ENCODE measurements at regions not wholly inside any gene's neighbourhood (a gene's known extent, or its start where the extent isn't known, plus 50 kb on each side); places are given as distances from the start of the nearest gene placed in this dataset.
"Not testable (repeated sequence)": the region's sequence is repeated elsewhere in the genome, so short reads cannot be mapped to it uniquely, and the experiment has no call there.

- dilution Hi-C loops (cut with HindIII; ENCODE audit: low sequenced_read_pairs, unreplicated experiment) (no loop called here), in situ Hi-C loops (cut with MboI; ENCODE audit: low sequenced_read_pairs) (no loop called here), intact Hi-C loops (cut with micrococcal nuclease) (no loop called here)
- Histone ChIP-seq H2BK5ac (ENCODE audit: low read depth, low read length, poor library complexity, severe bottlenecking) (no peak overlapping the region), H3K4me1 (ENCODE audit: control insufficient read depth, insufficient read depth, low read length) (no peaks in the 10 kb centered on the region; the same call in 1 of the 2 replicates), H3K79me1 (ENCODE audit: low read depth in 1 of 2, low read length in 2 of 2) (no peaks in the 10 kb centered on the region), H3K9me3 (ENCODE audit: control insufficient read depth, insufficient read depth, low read length) (no peaks in the 10 kb centered on the region; the same call in 1 of the 2 replicates), H2BK20ac (ENCODE audit: low read depth, low read length) (no peak overlapping the region), H2AK5ac (ENCODE audit: low read depth, low read length) (no peak overlapping the region), H2BK15ac (ENCODE audit: low read depth, low read length) (no peak overlapping the region), H2AK9ac (replicated peaks; ENCODE audit: low read depth, low read length, poor library complexity) (no peak overlapping the region), H3K36me3 (ENCODE audit: control insufficient read depth, insufficient read depth, low read length) (no peaks in the 10 kb centered on the region), H3K27me3 (ENCODE audit: control insufficient read depth, insufficient read depth, low read length) (no peaks in the 10 kb centered on the region), H3K56ac (ENCODE audit: extremely low read depth, insufficient read depth, low read length) (no peak overlapping the region), H3K18ac (ENCODE audit: low read depth, low read length) (peak overlapping the region; percentile 77; the same call in 1 of the 2 replicates), H2AFZ (replicated peaks; ENCODE audit: low read length, poor library complexity) (no peak overlapping the region), H3K9me1 (ENCODE audit: insufficient read depth, low read length) (no peaks in the 10 kb centered on the region), H3K4me3 (ENCODE audit: insufficient read depth, low read depth, low read length) (no peak overlapping the region), H4K20me1 (ENCODE audit: insufficient read depth, low read length) (no peaks in the 10 kb centered on the region), H2BK120ac (ENCODE audit: low read depth, low read length) (no peak overlapping the region), H3K4me2 (ENCODE audit: low read depth, low read length) (no peak overlapping the region), H4K8ac (ENCODE audit: low read depth in 2 of 2, low read length in 2 of 2) (no peak overlapping the region), H3K14ac (replicated peaks; ENCODE audit: low read depth, low read length) (no peak overlapping the region), H3K27ac (ENCODE audit: insufficient read depth, low read length) (no peak overlapping the region), H3K4ac (ENCODE audit: low read depth, low read length) (no peak overlapping the region), H4K5ac (ENCODE audit: low read depth, low read length) (no peak overlapping the region; the same call in 1 of the 2 replicates), H3K23ac (ENCODE audit: low read depth, low read length) (no peak overlapping the region), H4K91ac (ENCODE audit: insufficient read depth, low read depth, low read length) (no peak overlapping the region), H3K9ac (ENCODE audit: low read depth, low read length) (no peak overlapping the region)
- no TSS peak for BruUV-seq (replicated peaks)
- POLR2A ChIA-PET (ENCODE audit: unreplicated experiment): interaction anchor here (0.6 kb wide), 1 partner anchor 65 kb away, joined by 4 read pairs; no protein-coding TSS in a partner anchor
- TF ChIP-seq MXI1 (IDR thresholded peaks at IDR 0.05; ENCODE audit: borderline replicate concordance, low read depth, low read length) (no peak), MAFK (IDR thresholded peaks at IDR 0.05; ENCODE audit: low read depth, low read length) (no peak), SMC3 (IDR thresholded peaks at IDR 0.05; ENCODE audit: low read depth, low read length) (no peak), FOS (IDR thresholded peaks at IDR 0.05; ENCODE audit: low read depth, low read length) (no peak), POLR2A (IDR thresholded peaks at IDR 0.05; ENCODE audit: low read depth, low read length) (no peak)
- DNase-seq: no peak
- CTCF ChIA-PET: no interaction called here
- WGBS, 2 experiments (ENCODE audit: extremely low coverage in 2 of 2, insufficient read length in 1 of 2): 80% methylated on average over 3 of the region's 3 CpGs; no CpG with 5 or more reads in 1 of the 2 experiments
- no peak for ATAC-seq (ENCODE audit: low read depth)
These were observed 91.2 kb upstream of the FRMD4A start for GRCh38 chr10:14421941-14422340.

GRCh38 chr10:14417336-14417735 lies 86.6 kb upstream of the FRMD4A start:
- H2AK9ac ChIP-seq (replicated peaks; ENCODE audit: low read depth, low read length, poor library complexity); H3K18ac ChIP-seq (ENCODE audit: low read depth, low read length); H3K23ac ChIP-seq (ENCODE audit: low read depth, low read length); H2AFZ ChIP-seq (replicated peaks; ENCODE audit: low read length, poor library complexity); H2AK5ac ChIP-seq (ENCODE audit: low read depth, low read length); H3K56ac ChIP-seq (ENCODE audit: extremely low read depth, insufficient read depth, low read length); H3K27ac ChIP-seq (ENCODE audit: insufficient read depth, low read length); BruUV-seq (replicated peaks); in situ Hi-C loops (cut with MboI; ENCODE audit: low sequenced_read_pairs); H3K9me3 ChIP-seq (ENCODE audit: control insufficient read depth, insufficient read depth, low read length); H3K4me3 ChIP-seq (ENCODE audit: insufficient read depth, low read depth, low read length); H3K9me1 ChIP-seq (ENCODE audit: insufficient read depth, low read length); H4K8ac ChIP-seq (ENCODE audit: low read depth in 2 of 2, low read length in 2 of 2); H3K36me3 ChIP-seq (ENCODE audit: control insufficient read depth, insufficient read depth, low read length); dilution Hi-C loops (cut with HindIII; ENCODE audit: low sequenced_read_pairs, unreplicated experiment); intact Hi-C loops (cut with micrococcal nuclease); H2BK120ac ChIP-seq (ENCODE audit: low read depth, low read length); H3K79me1 ChIP-seq (ENCODE audit: low read depth in 1 of 2, low read length in 2 of 2); H3K4ac ChIP-seq (ENCODE audit: low read depth, low read length); H3K4me2 ChIP-seq (ENCODE audit: low read depth, low read length); H4K20me1 ChIP-seq (ENCODE audit: insufficient read depth, low read length); H3K27me3 ChIP-seq (ENCODE audit: control insufficient read depth, insufficient read depth, low read length); DNase-seq; H3K9ac ChIP-seq (ENCODE audit: low read depth, low read length); H3K14ac ChIP-seq (replicated peaks; ENCODE audit: low read depth, low read length); H2BK15ac ChIP-seq (ENCODE audit: low read depth, low read length); ATAC-seq (ENCODE audit: low read depth); H4K91ac ChIP-seq (ENCODE audit: insufficient read depth, low read depth, low read length); H2BK5ac ChIP-seq (ENCODE audit: low read depth, low read length, poor library complexity, severe bottlenecking); H2BK20ac ChIP-seq (ENCODE audit: low read depth, low read length); POLR2A ChIA-PET (ENCODE audit: unreplicated experiment); H4K5ac ChIP-seq (ENCODE audit: low read depth, low read length): not testable (repeated sequence)
- CTCF ChIA-PET: interaction anchor here (0.6 kb wide), 1 partner anchor 28 kb away, joined by 3 read pairs; no protein-coding TSS in a partner anchor
- peaks cover 10% of the 10 kb centered on the region; the same call in 1 of the 2 replicates for H3K4me1 ChIP-seq (ENCODE audit: control insufficient read depth, insufficient read depth, low read length)
- no CpG with 5 or more reads among the region's 2 CpGs for WGBS, 2 experiments (ENCODE audit: extremely low coverage in 2 of 2, insufficient read length in 1 of 2)

Data from IMR-90 (cell line).